Lung (tissue), 11 donors: ENCODE measurements at regions not wholly inside any gene's neighbourhood (a gene's known extent, or its start where the extent isn't known, plus 50 kb on each side); places are given as distances from the start of the nearest gene placed in this dataset.

Experiments
- ATAC-seq: fragments of 200-7000 bp; cut with Tn5 transposase; one replicate; pipeline ENCODE4 v1.9.1; 2020; ENCODE audit warnings: moderate number of reproducible peaks; ENCODE audit not compliant: insufficient read depth, low FRiP score
- DNase-seq, 3 donors: peaks; one replicate each; pipeline ENCODE4 v3.0.0-alpha.2; 2013 to 2017
- H3K27ac ChIP-seq, 2 donors: one replicate each; pipeline ENCODE4 v1.5.1; 2013; ENCODE audit warnings: mild to moderate bottlenecking in 2 of 2, moderate library complexity in 2 of 2, control low read depth in 1 of 2, inconsistent platforms in 1 of 2, low read depth in 1 of 2, low read length in 1 of 2
- H3K27me3 ChIP-seq, 3 donors: one replicate each; pipeline ENCODE4 v1.5.1; 2013; ENCODE audit warnings: low read length in 2 of 3; ENCODE audit not compliant: control insufficient read depth in 3 of 3, insufficient read depth in 3 of 3
- H3K36me3 ChIP-seq, 4 donors: one replicate each; pipeline ENCODE4 v1.5.1; 2013; ENCODE audit warnings: low read length in 4 of 4, mild to moderate bottlenecking in 1 of 4, moderate library complexity in 1 of 4; ENCODE audit not compliant: control insufficient read depth in 4 of 4, insufficient read depth in 4 of 4
- H3K4me1 ChIP-seq, 5 donors: one replicate each; pipeline ENCODE4 v1.5.1; 2013; ENCODE audit warnings: low read length in 5 of 5, mild to moderate bottlenecking in 2 of 5, moderate library complexity in 1 of 5; ENCODE audit not compliant: control insufficient read depth in 5 of 5, insufficient read depth in 5 of 5
- H3K4me3 ChIP-seq: one replicate; pipeline ENCODE4 v1.5.1; 2013; ENCODE audit warnings: mild to moderate bottlenecking, control low read depth, moderate library complexity
- H3K9ac ChIP-seq, 2 donors: one replicate each; pipeline ENCODE4 v1.5.1; 2013; ENCODE audit warnings: low read length in 2 of 2, control low read depth in 1 of 2; ENCODE audit not compliant: insufficient read depth in 1 of 2
- H3K9me3 ChIP-seq, 4 donors: one replicate each; pipeline ENCODE4 v1.5.1; 2013; ENCODE audit warnings: low read length in 3 of 4, mild to moderate bottlenecking in 1 of 4, moderate library complexity in 1 of 4; ENCODE audit not compliant: control insufficient read depth in 4 of 4, insufficient read depth in 3 of 4
- WGBS, 2 donors: extraction: QIAGEN DNeasy Blood & Tissue Kit; methylation state at CpG; one replicate each; pipeline ENCODE4 v1.1.7; 2013; 5-methylcytosine and 5-hydroxymethylcytosine counted together
- TF ChIP-seq, protein P1 (sequence below): IDR thresholded peaks from 2 replicates; pipeline ENCODE4 v1.5.1; 2012; ENCODE audit warnings: mild to moderate bottlenecking; ENCODE audit errors: control extremely low read depth, extremely low read depth
- donor health status: control.
- donor health status: control.
- donor health status: Bipolar disorder and iron deficiency.
- donor health status: healthy.
- donor health status: DM: yes; HTN: yes; CAD: no.

DNA sequence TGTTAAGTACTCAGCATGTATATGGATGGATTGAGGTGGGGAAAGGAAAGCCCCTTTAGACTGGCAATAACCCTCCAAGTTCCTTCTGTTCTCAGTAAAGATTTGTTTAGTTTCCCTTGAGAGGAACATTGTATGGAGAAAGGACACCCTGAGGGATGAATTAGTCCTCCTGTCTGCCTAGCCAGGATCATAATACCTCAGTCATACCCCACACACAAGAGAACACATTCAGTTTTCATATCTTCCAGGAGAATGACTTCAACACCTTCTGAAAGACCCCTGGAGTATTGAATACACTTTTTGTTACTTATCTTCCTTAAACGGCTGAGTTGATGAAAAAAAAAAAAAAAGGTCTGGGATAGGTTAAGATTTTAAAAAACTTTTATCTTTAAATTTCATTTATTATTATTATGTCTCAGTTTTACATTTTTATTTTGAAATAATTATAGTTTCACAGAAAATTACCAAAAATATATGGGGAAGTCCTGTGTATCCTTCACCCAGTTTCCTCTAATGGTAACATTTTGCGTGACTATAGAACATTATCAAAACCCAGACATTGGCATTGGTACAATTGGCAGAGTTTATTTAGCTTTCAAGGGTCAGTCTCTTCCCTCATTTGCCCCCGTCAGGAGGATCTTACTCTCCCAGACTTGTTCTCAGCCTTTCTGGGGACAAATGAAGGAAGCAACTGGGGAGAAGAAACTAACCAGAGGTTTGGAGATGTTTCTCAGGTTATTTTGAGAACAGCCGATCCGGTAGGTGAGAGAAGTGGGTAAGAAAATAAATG lies 88.0 kb downstream of the ACTBL2 start:
- Histone ChIP-seq H3K36me3 (no peaks in the 10 kb centered on the region), H3K27ac (no peak overlapping the region), H3K9ac (no peak overlapping the region), H3K4me1 (no peaks in the 10 kb centered on the region), H3K4me3 (no peak overlapping the region), H3K27me3 (no peaks in the 10 kb centered on the region), H3K9me3 (no peaks in the 10 kb centered on the region)
- TF ChIP-seq, protein P1, sequence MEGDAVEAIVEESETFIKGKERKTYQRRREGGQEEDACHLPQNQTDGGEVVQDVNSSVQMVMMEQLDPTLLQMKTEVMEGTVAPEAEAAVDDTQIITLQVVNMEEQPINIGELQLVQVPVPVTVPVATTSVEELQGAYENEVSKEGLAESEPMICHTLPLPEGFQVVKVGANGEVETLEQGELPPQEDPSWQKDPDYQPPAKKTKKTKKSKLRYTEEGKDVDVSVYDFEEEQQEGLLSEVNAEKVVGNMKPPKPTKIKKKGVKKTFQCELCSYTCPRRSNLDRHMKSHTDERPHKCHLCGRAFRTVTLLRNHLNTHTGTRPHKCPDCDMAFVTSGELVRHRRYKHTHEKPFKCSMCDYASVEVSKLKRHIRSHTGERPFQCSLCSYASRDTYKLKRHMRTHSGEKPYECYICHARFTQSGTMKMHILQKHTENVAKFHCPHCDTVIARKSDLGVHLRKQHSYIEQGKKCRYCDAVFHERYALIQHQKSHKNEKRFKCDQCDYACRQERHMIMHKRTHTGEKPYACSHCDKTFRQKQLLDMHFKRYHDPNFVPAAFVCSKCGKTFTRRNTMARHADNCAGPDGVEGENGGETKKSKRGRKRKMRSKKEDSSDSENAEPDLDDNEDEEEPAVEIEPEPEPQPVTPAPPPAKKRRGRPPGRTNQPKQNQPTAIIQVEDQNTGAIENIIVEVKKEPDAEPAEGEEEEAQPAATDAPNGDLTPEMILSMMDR: no peak
- no peak for DNase-seq
- WGBS, 2 donors: 83 to 89% methylated on average over 5 of the region's 5 CpGs
- no peak for ATAC-seq

DNA sequence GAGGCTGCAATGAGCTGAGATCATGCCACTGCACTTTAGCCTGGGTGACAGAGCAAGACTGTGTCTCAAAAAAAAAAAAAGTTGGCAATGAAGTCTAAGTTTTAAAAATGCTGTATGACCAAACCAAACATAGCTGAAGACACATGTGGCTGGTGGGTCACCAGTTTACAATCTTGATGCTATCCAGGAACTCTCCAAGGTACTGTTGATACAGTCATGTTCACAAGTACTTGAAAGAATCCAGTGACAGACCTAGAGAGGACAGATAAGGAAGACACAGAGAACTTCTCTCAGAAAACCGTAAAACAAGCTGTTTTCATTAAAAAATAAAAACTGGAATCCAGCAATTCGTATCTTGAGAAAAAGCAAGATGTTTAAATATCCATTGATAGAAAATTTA lies 95.7 kb downstream of the ACTBL2 start:
- 81 to 83% methylated on average over 2 of the region's 2 CpGs for WGBS, 2 donors
- ATAC-seq: no peak
- peaks cover 0 to 4% (median 0%) of the 10 kb centered on the region in 4 donors for H3K9me3 ChIP-seq

DNA sequence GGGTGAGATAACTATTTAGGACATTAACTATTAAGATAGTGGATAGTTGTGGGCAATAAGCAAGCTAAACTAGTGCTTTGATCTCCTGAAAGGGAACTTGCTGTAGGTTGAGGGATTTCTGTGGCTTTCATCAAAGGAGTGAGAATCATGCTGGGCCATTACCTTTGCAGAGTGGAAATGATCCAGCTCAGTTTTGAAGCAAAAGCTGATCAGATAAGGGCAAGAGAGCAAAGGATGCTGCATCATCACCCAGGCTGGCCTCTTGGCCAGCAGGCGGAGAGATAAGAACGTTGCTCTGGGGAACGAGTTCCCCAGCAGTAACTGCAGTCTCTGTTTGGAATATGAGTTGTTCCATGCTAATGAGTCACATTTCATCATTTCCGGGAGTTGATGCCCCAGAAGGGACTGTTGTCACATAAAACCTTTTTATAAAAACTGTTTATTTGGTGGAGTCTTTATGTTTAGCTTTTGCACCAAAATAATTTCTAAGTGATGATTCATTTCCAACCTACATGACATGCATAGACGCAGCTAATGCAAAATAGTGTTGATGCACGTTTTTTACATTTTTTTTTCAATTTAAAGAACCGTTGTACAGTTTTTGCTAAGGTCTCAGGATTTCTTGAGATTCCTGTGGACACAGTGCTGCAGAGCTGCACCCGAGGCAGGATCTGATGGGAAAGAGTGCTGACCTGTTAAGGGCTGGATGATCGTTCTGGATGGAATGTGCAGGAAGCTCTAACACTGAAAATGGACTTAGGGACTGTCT lies 99.3 kb downstream of the ACTBL2 start:
- Histone ChIP-seq H3K4me1 (peaks cover 0 to 2% (median 0%) of the 10 kb centered on the region in 5 donors), H3K27me3 (no peaks in the 10 kb centered on the region), H3K9me3 (peaks cover 0 to 7% (median 0%) of the 10 kb centered on the region in 4 donors), H3K36me3 (no peaks in the 10 kb centered on the region), H3K4me3 (no peak overlapping the region), H3K9ac (peak overlapping the region in 1 of 2 donors; percentile 49), H3K27ac (no peak overlapping the region)
- WGBS, 2 donors: 35 to 57% methylated on average over 9 of the region's 9 CpGs
- DNase-seq (peak; percentile 19 to 65 (median 48)), ATAC-seq (no peak)
- TF ChIP-seq, protein P1: no peak

More for the DNA sequence above, 95.7 kb downstream of the ACTBL2 start:
- Histone ChIP-seq H3K27ac (no peak overlapping the region), H3K36me3 (no peaks in the 10 kb centered on the region), H3K4me3 (no peak overlapping the region), H3K4me1 (peaks cover 0 to 2% (median 0%) of the 10 kb centered on the region in 5 donors), H3K27me3 (no peaks in the 10 kb centered on the region), H3K9ac (no peak overlapping the region)
- TF ChIP-seq, protein P1: no peak
- DNase-seq: peak in 2 of 3 donors; percentile 29 to 68
